ENCODE measurements at regions not wholly inside any gene's neighbourhood (a gene's known extent, or its start where the extent isn't known, plus 50 kb on each side); places are given as distances from the start of the nearest gene placed in this dataset.

DNA sequence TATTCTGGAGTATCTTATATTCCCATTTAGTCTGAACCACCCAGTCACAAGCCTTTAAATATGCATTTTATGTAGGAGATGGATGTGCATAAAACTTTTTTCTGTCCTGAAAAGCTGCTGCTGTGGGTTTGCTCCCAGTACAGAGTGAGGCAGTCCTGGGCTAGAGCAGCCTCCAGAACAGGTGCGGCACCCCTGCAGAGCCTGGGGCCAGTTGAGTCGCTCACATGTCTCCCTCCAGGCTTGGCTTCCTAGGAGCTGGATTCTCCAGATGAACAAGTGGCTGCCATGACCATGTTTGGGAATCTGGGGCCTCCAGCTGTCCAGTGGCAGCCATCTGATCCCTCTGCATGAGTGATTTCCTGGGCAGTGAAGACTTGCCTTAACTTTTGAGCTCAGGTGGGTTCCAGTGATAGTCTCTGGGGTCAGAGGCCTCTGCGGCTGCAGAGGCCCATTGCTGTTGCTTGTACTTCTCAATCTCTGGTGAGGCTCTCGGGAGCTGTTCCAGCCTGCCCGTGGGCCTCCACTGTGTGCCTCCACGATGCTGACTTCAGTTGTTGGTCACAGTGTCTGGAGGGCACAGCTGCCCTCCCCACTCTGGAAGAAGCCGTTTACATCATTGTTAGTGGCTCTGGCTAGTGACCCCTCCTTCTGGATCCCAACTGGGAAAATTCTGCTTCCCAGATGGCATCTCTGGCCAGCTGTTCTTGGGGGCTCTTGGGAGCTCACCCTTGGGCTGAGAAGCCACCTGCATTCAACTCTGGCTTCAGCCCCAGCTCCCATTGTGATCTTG is 120.4 kb downstream of the EMX2 start:
- TF ChIP-seq CTCF (IDR thresholded peaks at IDR 0.05) (no peak), POLR2A (IDR thresholded peaks at IDR 0.05) (no peak)
- Histone ChIP-seq H3K4me1 (no peaks in the 10 kb centered on the region), H3K27me3 (no peaks in the 10 kb centered on the region), H3K4me3 (no peak overlapping the region), H3K27ac (no peak overlapping the region), H3K36me3 (ENCODE audit: low read depth, missing control alignments) (no peaks in the 10 kb centered on the region), H3K9me3 (no peaks in the 10 kb centered on the region)
- intact Hi-C loops (cut with DNase I; ENCODE audit: low total_unique reads), result no loop called here
- WGBS, 2 donors, result 90 to 100% methylated on average over 1 to 7 of the region's 7 CpGs
- no peak for DNase-seq

GRCh38 chr10:117663750-117664149 is 121.2 kb downstream of the EMX2 start:
- TF ChIP-seq CTCF (IDR thresholded peaks at IDR 0.05), result no peak
- TF ChIP-seq POLR2A (IDR thresholded peaks at IDR 0.05), result no peak
- Histone ChIP-seq H3K4me3 (no peak overlapping the region), H3K27ac (no peak overlapping the region), H3K36me3 (ENCODE audit: low read depth, missing control alignments) (no peaks in the 10 kb centered on the region), H3K9me3 (no peaks in the 10 kb centered on the region), H3K27me3 (no peaks in the 10 kb centered on the region), H3K4me1 (no peaks in the 10 kb centered on the region)
- intact Hi-C loops (cut with DNase I; ENCODE audit: low total_unique reads), result no loop called here
- 48% methylated on average over 2 of the region's 2 CpGs for WGBS, 2 donors
- DNase-seq, result no peak

GRCh38 chr10:117664288-117664687 is 121.7 kb downstream of the EMX2 start:
- Histone ChIP-seq H3K27ac (no peak overlapping the region), H3K36me3 (ENCODE audit: low read depth, missing control alignments) (no peaks in the 10 kb centered on the region)

DNA sequence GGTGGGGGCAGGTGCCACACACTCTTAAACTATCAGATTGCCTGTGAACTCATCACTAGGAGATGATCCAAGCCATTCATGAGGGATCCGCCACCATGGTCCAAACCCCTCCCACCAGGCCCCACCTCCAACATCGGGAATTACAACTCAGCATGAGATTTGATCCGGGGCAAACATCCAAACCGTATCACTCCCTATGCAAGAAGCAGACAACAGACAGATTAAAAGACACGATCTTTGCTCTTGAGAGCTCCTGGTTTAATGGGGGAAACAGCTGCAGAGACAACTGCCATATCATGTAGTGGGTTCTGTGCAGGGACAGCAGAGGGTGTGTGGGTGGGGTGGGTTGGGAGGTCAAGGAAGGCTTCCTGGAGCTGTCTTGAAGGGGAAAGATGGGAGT is 123.6 kb downstream of the EMX2 start:
- no peaks in the 10 kb centered on the region for H3K27me3 ChIP-seq
- H3K4me3 ChIP-seq, result no peak overlapping the region
- no peak for TF ChIP-seq POLR2A (IDR thresholded peaks at IDR 0.05)
- no peaks in the 10 kb centered on the region for H3K36me3 ChIP-seq (ENCODE audit: low read depth, missing control alignments)
- DNase-seq, result no peak
- WGBS, 2 donors, result 66 to 68% methylated on average over 5 of the region's 5 CpGs
- H3K9me3 ChIP-seq, result no peaks in the 10 kb centered on the region
- intact Hi-C loops (cut with DNase I; ENCODE audit: low total_unique reads), result no loop called here
- H3K27ac ChIP-seq, result no peak overlapping the region
- no peaks in the 10 kb centered on the region for H3K4me1 ChIP-seq

More at GRCh38 chr10:117664288-117664687, 121.7 kb downstream of the EMX2 start:
- no peak for DNase-seq
- TF ChIP-seq CTCF (IDR thresholded peaks at IDR 0.05) (no peak), POLR2A (IDR thresholded peaks at IDR 0.05) (no peak)
- intact Hi-C loops (cut with DNase I; ENCODE audit: low total_unique reads), result no loop called here
- H3K9me3 ChIP-seq, result no peaks in the 10 kb centered on the region
- no peaks in the 10 kb centered on the region for H3K4me1 ChIP-seq
- 80 to 91% methylated on average over 5 of the region's 5 CpGs for WGBS, 2 donors
- no peak overlapping the region for H3K4me3 ChIP-seq
- no peaks in the 10 kb centered on the region for H3K27me3 ChIP-seq

- Histone ChIP-seq H3K36me3 (ENCODE audit: low read depth, missing control alignments) (no peaks in the 10 kb centered on the region), H3K27ac (no peak overlapping the region), H3K4me1 (no peaks in the 10 kb centered on the region), H3K4me3 (no peak overlapping the region), H3K27me3 (no peaks in the 10 kb centered on the region), H3K9me3 (no peaks in the 10 kb centered on the region)
- no peak for TF ChIP-seq POLR2A (IDR thresholded peaks at IDR 0.05)
- no peak for TF ChIP-seq CTCF (IDR thresholded peaks at IDR 0.05)
- no peak for DNase-seq
- 94 to 100% methylated on average over 2 of the region's 2 CpGs for WGBS, 2 donors
- intact Hi-C loops (cut with DNase I; ENCODE audit: low total_unique reads), result no loop called here
Measured at GRCh38 chr10:117666965-117667364, 124.4 kb downstream of the EMX2 start.

Data from testis (tissue), 2 donors.